ENCODE measurements at regions not wholly inside any gene's neighbourhood (a gene's known extent, or its start where the extent isn't known, plus 50 kb on each side); places are given as distances from the start of the nearest gene placed in this dataset.

GRCh38 chr13:82749551-82749950 is 1132.7 kb downstream of the SLITRK1 start:
- no peak for DNase-seq (ENCODE audit: low spot score in 2 of 2)
- no peak for FAIRE-seq

GRCh38 chr13:82747958-82748357 is 1134.3 kb downstream of the SLITRK1 start:
- no peak for DNase-seq (ENCODE audit: low spot score in 2 of 2)
- FAIRE-seq: no peak

- FAIRE-seq (no peak), DNase-seq (ENCODE audit: low spot score in 2 of 2) (no peak)
Measured at GRCh38 chr13:82747291-82747690, 1135.0 kb downstream of the SLITRK1 start.

- FAIRE-seq: no peak
- DNase-seq (ENCODE audit: low spot score in 2 of 2): no peak
Measured at GRCh38 chr13:82740442-82740841, 1141.8 kb downstream of the SLITRK1 start.

GRCh38 chr13:82739881-82740280 is 1142.4 kb downstream of the SLITRK1 start:
- DNase-seq (ENCODE audit: low spot score in 2 of 2) (no peak), FAIRE-seq (no peak)

GRCh38 chr13:82729401-82729800 is 1152.9 kb downstream of the SLITRK1 start:
- DNase-seq (ENCODE audit: low spot score in 2 of 2) (no peak), FAIRE-seq (no peak)

- FAIRE-seq: no peak
- DNase-seq (ENCODE audit: low spot score in 2 of 2): no peak
Measured at GRCh38 chr13:82720986-82721385, 1161.3 kb downstream of the SLITRK1 start.

GRCh38 chr13:82719987-82720386 is 1162.3 kb downstream of the SLITRK1 start:
- no peak for DNase-seq (ENCODE audit: low spot score in 2 of 2)
- FAIRE-seq: no peak

- no peak for FAIRE-seq
- DNase-seq (ENCODE audit: low spot score in 2 of 2): peak in 1 of 2 donors; percentile 2
Measured at GRCh38 chr13:82717249-82717648, 1165.0 kb downstream of the SLITRK1 start.

GRCh38 chr13:82713687-82714405 is 1168.4 kb downstream of the SLITRK1 start:
- FAIRE-seq (no peak), DNase-seq (ENCODE audit: low spot score in 2 of 2) (no peak)

- FAIRE-seq (no peak), DNase-seq (ENCODE audit: low spot score in 2 of 2) (no peak)
Measured at GRCh38 chr13:82702513-82702912, 1179.8 kb downstream of the SLITRK1 start.

GRCh38 chr13:82701020-82701419 is 1181.3 kb downstream of the SLITRK1 start:
- no peak for DNase-seq (ENCODE audit: low spot score in 2 of 2)
- no peak for FAIRE-seq

- FAIRE-seq (no peak), DNase-seq (ENCODE audit: low spot score in 2 of 2) (no peak)
Measured at GRCh38 chr13:82698941-82699340, 1183.3 kb downstream of the SLITRK1 start.

- FAIRE-seq (peak; percentile 3), DNase-seq (ENCODE audit: low spot score in 2 of 2) (no peak)
Measured at GRCh38 chr13:82698383-82698782, 1183.9 kb downstream of the SLITRK1 start.

GRCh38 chr13:82693607-82694006 is 1188.7 kb downstream of the SLITRK1 start:
- FAIRE-seq (no peak), DNase-seq (ENCODE audit: low spot score in 2 of 2) (no peak)

- no peak for FAIRE-seq
- DNase-seq (ENCODE audit: low spot score in 2 of 2): no peak
Measured at GRCh38 chr13:82688400-82688994, 1193.8 kb downstream of the SLITRK1 start.

GRCh38 chr13:82687884-82688283 is 1194.4 kb downstream of the SLITRK1 start:
- no peak for FAIRE-seq
- no peak for DNase-seq (ENCODE audit: low spot score in 2 of 2)

- no peak for FAIRE-seq
- no peak for DNase-seq (ENCODE audit: low spot score in 2 of 2)
Measured at GRCh38 chr13:82681535-82681934, 1200.7 kb downstream of the SLITRK1 start.

- no peak for FAIRE-seq
Measured at GRCh38 chr13:82678052-82678451, 1204.2 kb downstream of the SLITRK1 start.

GRCh38 chr13:82675024-82675423 is 1207.2 kb downstream of the SLITRK1 start:
- FAIRE-seq (no peak), DNase-seq (ENCODE audit: low spot score in 2 of 2) (no peak)

More at GRCh38 chr13:82678052-82678451, 1204.2 kb downstream of the SLITRK1 start:
- DNase-seq (ENCODE audit: low spot score in 2 of 2): no peak

- FAIRE-seq (no peak), DNase-seq (ENCODE audit: low spot score in 2 of 2) (no peak)
Measured at GRCh38 chr13:82674546-82674945, 1207.7 kb downstream of the SLITRK1 start.

GRCh38 chr13:82672248-82672647 is 1210.0 kb downstream of the SLITRK1 start:
- FAIRE-seq: no peak

More at GRCh38 chr13:82672248-82672647, 1210.0 kb downstream of the SLITRK1 start:
- DNase-seq (ENCODE audit: low spot score in 2 of 2): no peak

Data from frontal cortex (tissue), 3 donors.